ENCODE measurements at regions not wholly inside any gene's neighbourhood (a gene's known extent, or its start where the extent isn't known, plus 50 kb on each side); places are given as distances from the start of the nearest gene placed in this dataset.

GRCh38 chr17:73801455-73802100, 157.3 kb upstream of the SDK2 start:
- DNase-seq (ENCODE audit: low read depth in 4 of 4, low spot score in 3 of 4) = no peak

GRCh38 chr17:73802314-73802713, 158.1 kb upstream of the SDK2 start:
- no peak for DNase-seq (ENCODE audit: low read depth in 4 of 4, low spot score in 3 of 4)

- DNase-seq (ENCODE audit: low read depth in 4 of 4, low spot score in 3 of 4) = no peak
Measured at GRCh38 chr17:73802871-73803270, 158.6 kb upstream of the SDK2 start.

GRCh38 chr17:73803964-73804435, 159.8 kb upstream of the SDK2 start:
- DNase-seq (ENCODE audit: low read depth in 4 of 4, low spot score in 3 of 4) = no peak

GRCh38 chr17:73806768-73807167, 162.5 kb upstream of the SDK2 start:
- no peak for DNase-seq (ENCODE audit: low read depth in 4 of 4, low spot score in 3 of 4)

- DNase-seq (ENCODE audit: low read depth in 4 of 4, low spot score in 3 of 4) = no peak
Measured at GRCh38 chr17:73813201-73813600, 169.0 kb upstream of the SDK2 start.

- DNase-seq (ENCODE audit: low read depth in 4 of 4, low spot score in 3 of 4) = no peak
Measured at GRCh38 chr17:73814075-73814474, 169.8 kb upstream of the SDK2 start.

- DNase-seq (ENCODE audit: low read depth in 4 of 4, low spot score in 3 of 4) = no peak
Measured at GRCh38 chr17:73815474-73815873, 171.2 kb upstream of the SDK2 start.

- no peak for DNase-seq (ENCODE audit: low read depth in 4 of 4, low spot score in 3 of 4)
Measured at GRCh38 chr17:73819440-73820395, 175.5 kb upstream of the SDK2 start.

- no peak for DNase-seq (ENCODE audit: low read depth in 4 of 4, low spot score in 3 of 4)
Measured at GRCh38 chr17:73820686-73821448, 176.6 kb upstream of the SDK2 start.

GRCh38 chr17:73821665-73822064, 177.4 kb upstream of the SDK2 start:
- DNase-seq (ENCODE audit: low read depth in 4 of 4, low spot score in 3 of 4) = no peak

- DNase-seq (ENCODE audit: low read depth in 4 of 4, low spot score in 3 of 4) = no peak
Measured at GRCh38 chr17:73822371-73822770, 178.1 kb upstream of the SDK2 start.

- DNase-seq (ENCODE audit: low read depth in 4 of 4, low spot score in 3 of 4) = no peak
Measured at GRCh38 chr17:73823684-73824083, 179.4 kb upstream of the SDK2 start.

- DNase-seq (ENCODE audit: low read depth in 4 of 4, low spot score in 3 of 4) = no peak
Measured at GRCh38 chr17:73824321-73824720, 180.1 kb upstream of the SDK2 start.

- no peak for DNase-seq (ENCODE audit: low read depth in 4 of 4, low spot score in 3 of 4)
Measured at GRCh38 chr17:73826181-73826871, 182.1 kb upstream of the SDK2 start.

GRCh38 chr17:73826872-73827228, 182.6 kb upstream of the SDK2 start:
- no peak for DNase-seq (ENCODE audit: low read depth in 4 of 4, low spot score in 3 of 4)

GRCh38 chr17:73827627-73828291, 183.5 kb upstream of the SDK2 start:
- DNase-seq (ENCODE audit: low read depth in 4 of 4, low spot score in 3 of 4) = no peak

GRCh38 chr17:73829676-73830280, 185.5 kb upstream of the SDK2 start:
- no peak for DNase-seq (ENCODE audit: low read depth in 4 of 4, low spot score in 3 of 4)

GRCh38 chr17:73831699-73832098, 187.5 kb upstream of the SDK2 start:
- no peak for DNase-seq (ENCODE audit: low read depth in 4 of 4, low spot score in 3 of 4)

Measured in right renal pelvis (tissue), 4 donors.